Tibial nerve (tissue), 4 donors: ENCODE measurements at regions not wholly inside any gene's neighbourhood (a gene's known extent, or its start where the extent isn't known, plus 50 kb on each side); places are given as distances from the start of the nearest gene placed in this dataset.

Experiments used
- DNase-seq, 2 donors: peaks; one replicate each; pipeline ENCODE4 v3.0.0-alpha.2; 2019; ENCODE audit warnings: low spot score in 2 of 2
- H3K27ac ChIP-seq, 4 donors: fragments of 200-600 bp; sonication (generic) in 3 of 4; one replicate each; pipeline ENCODE4 v1.5.1; 2017 to 2019; ENCODE audit warnings: mild to moderate bottlenecking in 1 of 4
- H3K27me3 ChIP-seq, 2 donors: fragments of 200-600 bp; sonication (generic) in 1 of 2; one replicate each; pipeline versions ENCODE4 v1.5.1 to v1.6.0; 2017 to 2019
- H3K36me3 ChIP-seq, 3 donors: fragments of 200-600 bp; sonication (generic); one replicate each; pipeline ENCODE4 v1.5.1; 2018 to 2019
- H3K4me1 ChIP-seq, 4 donors: fragments of 200-600 bp; sonication (generic) in 3 of 4; one replicate each; pipeline ENCODE4 v1.5.1; 2017 to 2019
- H3K4me3 ChIP-seq, 4 donors: fragments of 200-600 bp; sonication (generic) in 3 of 4; one replicate each; pipeline ENCODE4 v1.5.1; 2017 to 2019; ENCODE audit warnings: mild to moderate bottlenecking in 1 of 4, moderate library complexity in 1 of 4
- H3K9me3 ChIP-seq, 4 donors: fragments of 200-600 bp; sonication (generic) in 3 of 4; one replicate each; pipeline ENCODE4 v1.5.1; 2017 to 2019
- EP300 ChIP-seq, 2 donors: sonication (generic); formaldehyde crosslinking; IDR thresholded peaks; one replicate each; pipeline ENCODE4 v1.6.1; 2017; ENCODE audit warnings: antibody characterized with exemption in 2 of 2, mild to moderate bottlenecking in 1 of 2
- POLR2A ChIP-seq, 2 donors: fragments of 450-650 bp; IDR thresholded peaks; one replicate each; pipeline ENCODE4 v1.6.1; 2017; ENCODE audit warnings: antibody characterized with exemption in 2 of 2, mild to moderate bottlenecking in 2 of 2, moderate library complexity in 2 of 2
- WGBS, 2 donors: methylation state at CpG; one replicate each; pipeline ENCODE4 v1.1.5; 2018; 5-methylcytosine and 5-hydroxymethylcytosine counted together
- TF ChIP-seq, protein P1 (sequence below), 5 experiments: fragments of 200-600 bp in 3 of 5; fragments of 450-650 bp in 2 of 5; sonication (generic) in 3 of 5; IDR thresholded peaks; one replicate each; pipeline ENCODE4 v1.5.1; 2016 to 2019; ENCODE audit warnings: antibody characterized with exemption in 5 of 5, mild to moderate bottlenecking in 3 of 5, moderate library complexity in 2 of 5

DNA sequence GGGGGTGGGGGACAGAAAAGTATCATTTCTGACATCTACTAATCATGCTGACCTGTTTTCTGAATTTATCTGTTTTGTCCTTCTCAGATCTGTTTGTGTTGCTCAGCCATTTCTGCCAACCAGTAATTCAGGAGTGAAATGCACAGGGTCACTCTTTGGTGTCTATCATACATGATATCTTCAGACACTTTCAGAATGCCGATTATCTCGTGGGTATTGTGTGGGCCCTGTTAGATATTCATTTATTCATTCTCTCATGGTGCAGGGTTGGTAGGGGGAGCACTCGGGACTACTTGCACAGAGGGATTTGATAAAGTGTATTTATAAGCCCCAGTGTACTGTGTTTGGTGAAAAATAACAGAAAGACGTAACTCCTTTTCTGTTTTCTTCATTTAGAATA lies 101.2 kb upstream of the CITED2 start:
- Histone ChIP-seq H3K36me3 (no peaks in the 10 kb centered on the region), H3K4me3 (no peak overlapping the region), H3K9me3 (no peaks in the 10 kb centered on the region), H3K27me3 (no peaks in the 10 kb centered on the region), H3K27ac (peak overlapping the region in 1 of 4 donors; percentile 81), H3K4me1 (peaks cover 0 to 35% (median 0%) of the 10 kb centered on the region in 4 donors)
- TF ChIP-seq EP300 (IDR thresholded peaks at IDR 0.05): no peak
- TF ChIP-seq POLR2A (IDR thresholded peaks at IDR 0.05): no peak
- TF ChIP-seq, protein P1, sequence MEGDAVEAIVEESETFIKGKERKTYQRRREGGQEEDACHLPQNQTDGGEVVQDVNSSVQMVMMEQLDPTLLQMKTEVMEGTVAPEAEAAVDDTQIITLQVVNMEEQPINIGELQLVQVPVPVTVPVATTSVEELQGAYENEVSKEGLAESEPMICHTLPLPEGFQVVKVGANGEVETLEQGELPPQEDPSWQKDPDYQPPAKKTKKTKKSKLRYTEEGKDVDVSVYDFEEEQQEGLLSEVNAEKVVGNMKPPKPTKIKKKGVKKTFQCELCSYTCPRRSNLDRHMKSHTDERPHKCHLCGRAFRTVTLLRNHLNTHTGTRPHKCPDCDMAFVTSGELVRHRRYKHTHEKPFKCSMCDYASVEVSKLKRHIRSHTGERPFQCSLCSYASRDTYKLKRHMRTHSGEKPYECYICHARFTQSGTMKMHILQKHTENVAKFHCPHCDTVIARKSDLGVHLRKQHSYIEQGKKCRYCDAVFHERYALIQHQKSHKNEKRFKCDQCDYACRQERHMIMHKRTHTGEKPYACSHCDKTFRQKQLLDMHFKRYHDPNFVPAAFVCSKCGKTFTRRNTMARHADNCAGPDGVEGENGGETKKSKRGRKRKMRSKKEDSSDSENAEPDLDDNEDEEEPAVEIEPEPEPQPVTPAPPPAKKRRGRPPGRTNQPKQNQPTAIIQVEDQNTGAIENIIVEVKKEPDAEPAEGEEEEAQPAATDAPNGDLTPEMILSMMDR (IDR thresholded peaks at IDR 0.05): no peak
- 66 to 70% methylated on average over 4 of the region's 4 CpGs for WGBS, 2 donors
- DNase-seq: no peak

DNA sequence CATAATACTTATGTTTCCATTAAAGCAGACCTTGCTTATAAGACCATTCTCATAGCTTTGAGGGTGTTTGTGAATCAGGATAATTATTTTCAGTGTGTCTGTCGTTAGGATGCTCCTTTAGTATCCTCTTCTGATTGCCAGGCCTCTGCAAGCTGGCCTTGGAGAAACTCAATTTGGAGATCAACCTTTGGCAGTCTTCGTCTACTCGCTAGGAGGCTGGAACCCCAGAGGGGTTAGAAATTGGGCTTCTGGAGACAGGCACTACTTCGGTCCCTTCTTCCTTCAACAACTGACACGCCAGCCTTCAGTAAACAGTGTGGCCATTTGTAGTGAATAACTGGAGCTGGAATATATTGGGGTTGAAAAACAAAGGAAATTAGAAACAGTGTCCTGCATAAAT lies 100.8 kb upstream of the CITED2 start:
- Histone ChIP-seq H3K4me1 (peaks cover 0 to 35% (median 0%) of the 10 kb centered on the region in 4 donors), H3K27me3 (no peaks in the 10 kb centered on the region), H3K36me3 (no peaks in the 10 kb centered on the region), H3K4me3 (no peak overlapping the region), H3K9me3 (no peaks in the 10 kb centered on the region), H3K27ac (peak overlapping the region in 1 of 4 donors; percentile 81)
- DNase-seq: no peak
- 73 to 80% methylated on average over 5 of the region's 5 CpGs for WGBS, 2 donors
- TF ChIP-seq POLR2A (IDR thresholded peaks at IDR 0.05) (no peak), EP300 (IDR thresholded peaks at IDR 0.05) (no peak)
- TF ChIP-seq, protein P1 (IDR thresholded peaks at IDR 0.05): no peak

DNA sequence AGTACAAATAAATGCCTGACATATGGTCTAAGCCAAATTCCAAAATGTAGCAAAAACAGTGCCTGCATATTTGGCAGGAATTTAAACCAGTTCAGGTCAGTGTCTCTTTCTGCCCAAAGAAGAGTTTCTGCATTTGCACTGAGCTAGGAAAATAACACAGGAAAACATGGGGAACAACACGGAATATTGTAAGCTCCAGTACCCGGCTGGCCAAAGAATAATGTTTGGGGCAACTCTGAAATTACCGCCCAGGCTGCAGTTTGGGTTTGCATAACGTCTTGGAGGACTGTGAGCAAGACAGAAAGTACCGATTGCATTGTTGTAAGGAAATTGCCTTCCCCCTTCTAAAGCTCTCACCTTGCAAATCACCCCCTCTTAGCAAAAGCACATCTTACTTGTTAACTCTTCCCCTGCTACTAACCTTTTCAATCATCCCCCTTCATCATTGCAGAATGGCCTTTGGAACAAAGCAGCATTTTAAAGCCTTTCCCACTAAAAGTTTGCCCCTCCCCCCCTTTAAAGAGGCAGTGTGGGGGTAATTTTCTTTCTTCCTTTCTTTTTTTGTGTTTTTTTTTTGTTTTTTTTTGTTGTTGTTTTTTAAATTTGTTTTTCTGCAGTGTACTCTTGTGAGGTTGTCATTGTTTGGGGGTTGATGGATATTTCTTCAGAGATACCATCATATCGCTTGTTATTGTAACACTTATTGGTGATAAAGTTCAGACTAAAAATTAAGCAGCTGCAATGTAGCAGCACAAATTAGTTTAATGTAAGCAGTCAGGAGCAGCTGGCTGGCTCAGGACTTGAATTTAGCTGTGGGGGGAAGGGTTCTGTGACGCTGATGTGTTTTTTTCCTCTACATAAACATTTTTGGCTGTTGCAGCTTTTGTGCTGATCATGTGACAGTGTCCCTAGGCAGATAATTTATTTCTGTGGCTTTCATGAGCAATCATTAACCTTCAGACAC lies 100.0 kb upstream of the CITED2 start:
- WGBS, 2 donors: 14 to 15% methylated on average over 7 of the region's 7 CpGs
- Histone ChIP-seq H3K36me3 (no peaks in the 10 kb centered on the region), H3K4me3 (peak overlapping the region in 1 of 4 donors; percentile 25), H3K4me1 (peaks cover 0 to 35% (median 0%) of the 10 kb centered on the region in 4 donors), H3K27ac (peak overlapping the region in 2 of 4 donors; percentile 73 to 81), H3K9me3 (no peaks in the 10 kb centered on the region), H3K27me3 (no peaks in the 10 kb centered on the region)
- peak; percentile 12 to 16 for DNase-seq
- peak in 1 of 2 donors; percentile 27 for TF ChIP-seq EP300 (IDR thresholded peaks at IDR 0.05)
- TF ChIP-seq, protein P1 (IDR thresholded peaks at IDR 0.05): no peak

DNA sequence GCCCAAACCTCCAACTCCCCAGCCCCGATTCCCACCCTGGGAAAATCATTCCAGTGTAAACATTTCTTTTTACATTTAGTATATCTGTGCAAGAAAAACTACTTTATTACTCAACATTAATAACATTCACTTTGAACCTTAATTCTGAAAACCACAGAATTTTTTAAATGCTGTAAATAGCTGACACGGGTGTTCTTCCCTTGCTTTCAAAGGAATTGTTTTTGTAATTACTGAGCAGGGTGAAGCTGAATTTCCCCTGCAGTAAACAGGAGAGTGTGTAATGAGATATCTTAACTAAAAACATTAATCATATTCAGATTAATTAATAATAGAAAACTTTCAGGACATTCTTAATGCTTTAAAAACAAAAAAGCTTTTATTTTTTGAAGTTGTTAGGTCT lies 99.3 kb upstream of the CITED2 start:
- Histone ChIP-seq H3K4me3 (peak overlapping the region in 2 of 4 donors; percentile 1 to 25), H3K27ac (peak overlapping the region in 3 of 4 donors; percentile 44 to 81 (median 73)), H3K9me3 (no peaks in the 10 kb centered on the region), H3K36me3 (no peaks in the 10 kb centered on the region), H3K4me1 (peaks cover 0 to 35% (median 0%) of the 10 kb centered on the region in 4 donors), H3K27me3 (no peaks in the 10 kb centered on the region)
- 42 to 49% methylated on average over 2 of the region's 2 CpGs for WGBS, 2 donors
- no peak for DNase-seq
- TF ChIP-seq EP300 (IDR thresholded peaks at IDR 0.05): no peak
- TF ChIP-seq, protein P1 (IDR thresholded peaks at IDR 0.05): no peak

DNA sequence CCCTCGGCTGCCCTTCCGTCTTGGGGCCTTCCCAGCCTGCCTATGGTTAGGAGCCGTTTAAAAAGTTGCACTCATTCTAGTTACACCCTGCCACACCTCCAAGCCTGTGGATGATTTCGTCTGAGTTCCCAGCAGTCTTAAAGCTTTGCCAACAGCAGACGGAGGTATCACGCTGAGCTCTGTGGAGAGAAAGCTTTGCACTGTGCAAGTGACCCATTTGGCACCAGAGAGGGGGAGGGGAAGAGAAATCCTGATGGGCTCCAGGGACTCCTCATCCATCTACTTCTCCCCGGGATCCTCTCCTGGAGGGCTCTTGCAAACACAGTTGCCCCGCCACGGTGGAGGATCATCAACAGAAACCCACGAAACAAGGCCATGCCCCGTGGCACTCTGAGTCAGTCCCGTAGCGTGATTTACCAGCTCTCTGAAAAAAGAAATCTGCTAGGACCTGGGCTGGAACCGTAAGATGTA lies 98.8 kb upstream of the CITED2 start:
- DNase-seq: peak; percentile 14 to 39
- WGBS, 2 donors: 67 to 72% methylated on average over 14 of the region's 14 CpGs
- peak overlapping the region; percentile 44 to 81 (median 58) for H3K27ac ChIP-seq
- H3K4me3 ChIP-seq: peak overlapping the region in 2 of 4 donors; percentile 1 to 15
- H3K36me3 ChIP-seq: no peaks in the 10 kb centered on the region
- TF ChIP-seq, protein P1 (IDR thresholded peaks at IDR 0.05): no peak
- TF ChIP-seq EP300 (IDR thresholded peaks at IDR 0.05): peak in 1 of 2 donors; percentile 64
- peak in 1 of 2 donors; percentile 27 for TF ChIP-seq POLR2A (IDR thresholded peaks at IDR 0.05)
- H3K9me3 ChIP-seq: no peaks in the 10 kb centered on the region
- H3K4me1 ChIP-seq: peaks cover 0 to 35% (median 0%) of the 10 kb centered on the region in 4 donors
- H3K27me3 ChIP-seq: no peaks in the 10 kb centered on the region
